Coronary artery (tissue), 2 donors: ENCODE measurements at regions not wholly inside any gene's neighbourhood (a gene's known extent, or its start where the extent isn't known, plus 50 kb on each side); places are given as distances from the start of the nearest gene placed in this dataset.

Source experiments
- DNase-seq: peaks from one replicate; pipeline ENCODE4 v3.0.0-alpha.2; 2017; ENCODE audit warnings: low spot score
- H3K27ac ChIP-seq, 2 donors: fragments of 200-600 bp; sonication (generic); one replicate each; pipeline ENCODE4 v1.5.1; 2016 to 2019
- H3K4me3 ChIP-seq: fragments of 200-600 bp; sonication (generic); 2 replicates; pipeline ENCODE4 v1.5.1; 2016; ENCODE audit warnings: mild to moderate bottlenecking, moderate library complexity
- TF ChIP-seq, protein P1 (sequence below): fragments of 200-600 bp; sonication (generic); IDR thresholded peaks from one replicate; pipeline ENCODE4 v1.5.1; 2019; ENCODE audit warnings: antibody characterized with exemption

DNA sequence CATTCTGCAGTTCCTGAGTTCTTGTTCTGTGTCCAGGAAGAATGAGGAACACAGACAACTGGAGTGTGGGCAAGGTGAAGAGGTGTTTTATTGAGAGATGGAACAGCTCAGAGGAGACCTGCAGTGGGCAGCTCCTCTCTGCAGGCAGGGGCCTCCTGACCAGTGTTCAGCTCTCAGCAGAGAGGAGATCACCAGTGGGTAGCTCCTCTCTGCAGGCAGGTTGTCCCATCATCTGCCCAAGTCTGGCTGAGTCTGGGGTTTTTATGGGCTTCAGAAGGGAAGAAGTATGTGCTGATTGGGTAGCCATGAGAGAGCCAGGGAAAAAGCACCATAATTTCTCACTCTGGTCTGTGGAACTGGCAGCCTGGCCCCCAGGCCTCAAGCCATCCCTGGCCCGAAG is 56.0 kb upstream of the RASGEF1B start:
- no peak overlapping the region for H3K4me3 ChIP-seq
- TF ChIP-seq, protein P1, sequence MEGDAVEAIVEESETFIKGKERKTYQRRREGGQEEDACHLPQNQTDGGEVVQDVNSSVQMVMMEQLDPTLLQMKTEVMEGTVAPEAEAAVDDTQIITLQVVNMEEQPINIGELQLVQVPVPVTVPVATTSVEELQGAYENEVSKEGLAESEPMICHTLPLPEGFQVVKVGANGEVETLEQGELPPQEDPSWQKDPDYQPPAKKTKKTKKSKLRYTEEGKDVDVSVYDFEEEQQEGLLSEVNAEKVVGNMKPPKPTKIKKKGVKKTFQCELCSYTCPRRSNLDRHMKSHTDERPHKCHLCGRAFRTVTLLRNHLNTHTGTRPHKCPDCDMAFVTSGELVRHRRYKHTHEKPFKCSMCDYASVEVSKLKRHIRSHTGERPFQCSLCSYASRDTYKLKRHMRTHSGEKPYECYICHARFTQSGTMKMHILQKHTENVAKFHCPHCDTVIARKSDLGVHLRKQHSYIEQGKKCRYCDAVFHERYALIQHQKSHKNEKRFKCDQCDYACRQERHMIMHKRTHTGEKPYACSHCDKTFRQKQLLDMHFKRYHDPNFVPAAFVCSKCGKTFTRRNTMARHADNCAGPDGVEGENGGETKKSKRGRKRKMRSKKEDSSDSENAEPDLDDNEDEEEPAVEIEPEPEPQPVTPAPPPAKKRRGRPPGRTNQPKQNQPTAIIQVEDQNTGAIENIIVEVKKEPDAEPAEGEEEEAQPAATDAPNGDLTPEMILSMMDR, result no peak
- no peak for DNase-seq

GRCh38 chr4:81527115-81527514 is 55.4 kb upstream of the RASGEF1B start:
- TF ChIP-seq, protein P1, result no peak
- no peak for DNase-seq
- H3K27ac ChIP-seq, result no peak overlapping the region
- no peak overlapping the region for H3K4me3 ChIP-seq

More for the DNA sequence above, 56.0 kb upstream of the RASGEF1B start:
- H3K27ac ChIP-seq, result no peak overlapping the region

- H3K27ac ChIP-seq, result no peak overlapping the region
- no peak for DNase-seq
- TF ChIP-seq, protein P1, result no peak
- no peak overlapping the region for H3K4me3 ChIP-seq
Measured at GRCh38 chr4:81526706-81527105, 55.0 kb upstream of the RASGEF1B start.

GRCh38 chr4:81523672-81524327 is 52.1 kb upstream of the RASGEF1B start:
- TF ChIP-seq, protein P1, result no peak
- Histone ChIP-seq H3K27ac (no peak overlapping the region), H3K4me3 (no peak overlapping the region)
- DNase-seq, result no peak

DNA sequence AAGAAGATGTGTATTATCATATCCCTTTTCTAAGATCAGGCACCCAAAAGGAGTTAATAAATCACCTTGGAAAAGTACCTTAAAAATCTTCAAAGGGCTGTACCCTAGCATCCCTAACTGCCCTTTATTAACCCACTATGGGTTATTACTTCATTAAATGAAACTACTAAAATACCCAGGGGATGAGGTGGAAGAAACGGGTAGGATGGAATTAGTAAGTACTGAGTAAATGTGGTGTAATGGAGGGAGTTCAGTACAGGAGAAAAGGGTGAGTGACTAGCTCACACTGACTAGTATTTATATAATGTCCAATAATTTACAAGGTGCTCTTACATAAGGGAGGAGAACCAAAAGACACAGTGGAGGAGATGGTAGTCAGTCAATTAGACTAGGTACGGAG is 51.0 kb upstream of the RASGEF1B start:
- H3K4me3 ChIP-seq, result no peak overlapping the region
- H3K27ac ChIP-seq, result no peak overlapping the region
- TF ChIP-seq, protein P1, result no peak
- no peak for DNase-seq

DNA sequence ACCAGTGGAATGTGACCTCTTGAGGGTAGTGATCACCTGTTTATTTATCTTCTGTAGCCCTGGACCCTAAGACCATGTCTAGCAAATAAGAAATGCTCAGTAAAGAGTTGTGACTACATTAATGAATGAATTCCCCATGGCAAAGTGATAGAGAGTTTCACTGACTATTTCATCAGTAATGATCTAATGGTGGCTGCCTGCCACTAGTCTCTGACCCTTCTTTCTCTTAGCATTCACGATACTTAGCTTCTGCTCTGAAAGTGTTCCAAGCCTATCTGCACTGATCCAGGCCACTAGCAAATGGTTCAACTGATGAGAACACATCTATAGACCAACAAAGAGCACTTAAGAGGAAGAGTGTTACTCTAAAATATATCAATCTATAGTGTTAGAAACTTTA is 50.0 kb upstream of the RASGEF1B start:
- TF ChIP-seq, protein P1, result no peak
- Histone ChIP-seq H3K4me3 (no peak overlapping the region), H3K27ac (no peak overlapping the region)
- DNase-seq, result no peak
